H9 (cell line): ENCODE measurements at regions not wholly inside any gene's neighbourhood (a gene's known extent, or its start where the extent isn't known, plus 50 kb on each side); places are given as distances from the start of the nearest gene placed in this dataset.

ENCODE experiments used
- DNase-seq: peaks from one replicate; pipeline ENCODE4 v3.0.0-alpha.2; 2017
- H2AFZ ChIP-seq: one replicate; pipeline ENCODE4 v1.6.1; 2013; ENCODE audit warnings: mild to moderate bottlenecking, low read length, control low read depth, moderate library complexity
- H2AK5ac ChIP-seq: 2 replicates; pipeline ENCODE4 v1.6.1; 2013; ENCODE audit warnings: low read length, control low read depth, mixed read lengths; ENCODE audit not compliant: insufficient read length
- H2BK120ac ChIP-seq: one replicate; pipeline ENCODE4 v1.6.1; 2013; ENCODE audit warnings: low read depth, mild to moderate bottlenecking, low read length, control low read depth, inconsistent platforms; ENCODE audit not compliant: poor library complexity, severe bottlenecking
- H2BK12ac ChIP-seq: 2 replicates; pipeline ENCODE4 v1.6.1; 2013; ENCODE audit warnings: low read length, control low read depth, mixed read lengths, low read depth; ENCODE audit not compliant: insufficient read length
- H2BK15ac ChIP-seq: 2 replicates; pipeline ENCODE4 v1.6.1; 2013; ENCODE audit warnings: low read depth, low read length, control low read depth
- H2BK20ac ChIP-seq: one replicate; pipeline ENCODE4 v1.6.1; 2013; ENCODE audit warnings: low read depth, mild to moderate bottlenecking, low read length, control low read depth, inconsistent platforms; ENCODE audit not compliant: poor library complexity, severe bottlenecking
- H2BK5ac ChIP-seq: 2 replicates; pipeline ENCODE4 v1.6.1; 2013; ENCODE audit warnings: low read length, control low read depth, mixed read lengths; ENCODE audit not compliant: insufficient read length
- H3K14ac ChIP-seq: 2 replicates; pipeline ENCODE4 v1.6.1; 2013; ENCODE audit warnings: low read length, control low read depth; ENCODE audit not compliant: insufficient read depth
- H3K18ac ChIP-seq: 2 replicates; pipeline ENCODE4 v1.6.1; 2013; ENCODE audit warnings: low read depth, mild to moderate bottlenecking, mixed read lengths, low read length, control low read depth; ENCODE audit not compliant: insufficient read length
- H3K23ac ChIP-seq: 2 replicates; pipeline ENCODE4 v1.6.1; 2013; ENCODE audit warnings: low read length, control low read depth, mixed read lengths, low read depth; ENCODE audit not compliant: insufficient read length
- H3K23me2 ChIP-seq: 2 replicates; pipeline ENCODE4 v1.6.1; 2013; ENCODE audit warnings: low read depth, mild to moderate bottlenecking, mixed read lengths, low read length, control low read depth; ENCODE audit not compliant: insufficient read length, poor library complexity, severe bottlenecking
- H3K27ac ChIP-seq: 2 replicates; pipeline ENCODE4 v1.5.1; 2013; ENCODE audit warnings: low read length, control low read depth, mixed read lengths, low read depth; ENCODE audit not compliant: insufficient read length
- H3K27me3 ChIP-seq: 2 replicates; pipeline ENCODE4 v1.6.1; 2013; ENCODE audit warnings: low read length, control low read depth, inconsistent platforms; ENCODE audit not compliant: insufficient read depth
- H3K4ac ChIP-seq: 2 replicates; pipeline ENCODE4 v1.6.1; 2013; ENCODE audit warnings: low read depth, mild to moderate bottlenecking, control low read depth, inconsistent platforms, low read length, moderate library complexity
- H3K4me1 ChIP-seq: 2 replicates; pipeline ENCODE4 v1.6.1; 2013; ENCODE audit warnings: low read length, control low read depth, inconsistent platforms; ENCODE audit not compliant: insufficient read depth
- H3K4me2 ChIP-seq: 2 replicates; pipeline ENCODE4 v1.6.1; 2013; ENCODE audit warnings: low read length, control low read depth, mixed read lengths; ENCODE audit not compliant: insufficient read length, insufficient read depth
- H3K56ac ChIP-seq: 2 replicates; pipeline ENCODE4 v1.6.1; 2013; ENCODE audit warnings: low read depth, mild to moderate bottlenecking, mixed read lengths, low read length, control low read depth; ENCODE audit not compliant: insufficient read length
- H3K79me1 ChIP-seq: 2 replicates; pipeline ENCODE4 v1.6.1; 2013; ENCODE audit warnings: low read depth, mild to moderate bottlenecking, moderate library complexity, low read length, control low read depth, inconsistent platforms; ENCODE audit not compliant: insufficient read depth, poor library complexity, severe bottlenecking
- H3K79me2 ChIP-seq: 2 replicates; pipeline ENCODE4 v1.6.1; 2013; ENCODE audit warnings: low read length, control low read depth, inconsistent platforms; ENCODE audit not compliant: insufficient read depth
- H3K9ac ChIP-seq: 2 replicates; pipeline ENCODE4 v1.6.1; 2013; ENCODE audit warnings: low read length, control low read depth, mixed read lengths; ENCODE audit not compliant: insufficient read length; ENCODE audit errors: extremely low read depth
- H3K9me3 ChIP-seq: one replicate; pipeline ENCODE4 v1.6.1; 2013; ENCODE audit warnings: low read depth, low read length, inconsistent platforms; ENCODE audit not compliant: control insufficient read depth
- H3T11ph ChIP-seq: one replicate; pipeline ENCODE4 v1.6.1; 2013; ENCODE audit warnings: mild to moderate bottlenecking, low read length, control low read depth, inconsistent platforms
- H4K20me1 ChIP-seq: one replicate; pipeline ENCODE4 v1.6.1; 2013; ENCODE audit not compliant: control insufficient read depth, insufficient read length, insufficient read depth
- H4K5ac ChIP-seq: 2 replicates; pipeline ENCODE4 v1.6.1; 2013; ENCODE audit warnings: low read depth, mild to moderate bottlenecking, mixed read lengths, low read length, control low read depth; ENCODE audit not compliant: insufficient read length
- H4K8ac ChIP-seq: replicated peaks from 2 replicates; pipeline ENCODE4 v1.6.1; 2013; ENCODE audit warnings: low read length, control low read depth, mixed read lengths, low read depth; ENCODE audit not compliant: insufficient read length
- H4K91ac ChIP-seq: 2 replicates; pipeline ENCODE4 v1.6.1; 2013; ENCODE audit warnings: low read depth, mild to moderate bottlenecking, moderate library complexity, mixed read lengths, low read length, control low read depth; ENCODE audit not compliant: insufficient read length
- H3K27ac Mint-ChIP-seq, 3 experiments: 2 replicates in 2 of 3; 3 replicates in 1 of 3; pipeline ENCODE4 v1.8.0; 2020 to 2021; ENCODE audit warnings: mixed read lengths in 3 of 3, mild to moderate bottlenecking in 1 of 3, moderate library complexity in 1 of 3
- H3K27me3 Mint-ChIP-seq: 2 replicates; pipeline ENCODE4 v1.8.0; 2021; ENCODE audit warnings: low read depth, mild to moderate bottlenecking, moderate library complexity, mixed read lengths
- H3K36me3 Mint-ChIP-seq, 3 experiments: 2 replicates in 2 of 3; 3 replicates in 1 of 3; pipeline ENCODE4 v1.8.0; 2020 to 2021; ENCODE audit warnings: low read depth in 3 of 3, mixed read lengths in 3 of 3; ENCODE audit not compliant: insufficient read depth in 1 of 3
- H3K4me1 Mint-ChIP-seq, 2 experiments: 2 replicates each; pipeline ENCODE4 v1.8.0; 2020; ENCODE audit warnings: mixed read lengths in 2 of 2
- H3K4me3 Mint-ChIP-seq, 2 experiments: 2 replicates in 1 of 2; 3 replicates in 1 of 2; pipeline ENCODE4 v1.8.0; 2020 to 2021; ENCODE audit warnings: mild to moderate bottlenecking in 2 of 2, mixed read lengths in 2 of 2, moderate library complexity in 1 of 2
- H3K9me3 Mint-ChIP-seq, 2 experiments: 2 replicates in 1 of 2; 3 replicates in 1 of 2; pipeline ENCODE4 v1.8.0; 2020; ENCODE audit warnings: mild to moderate bottlenecking in 2 of 2, mixed read lengths in 2 of 2, moderate library complexity in 1 of 2
- WGBS: extraction: QIAGEN DNeasy Blood & Tissue Kit; methylation state at CpG from one replicate; pipeline ENCODE4 v1.1.7; 2013; ENCODE audit warnings: missing lambda C conversion rate, low lambda C conversion rate, mixed read lengths; ENCODE audit not compliant: insufficient read length; ENCODE audit errors: extremely low coverage; 5-methylcytosine and 5-hydroxymethylcytosine counted together
- TF ChIP-seq, protein P1 (sequence below): fragments of 200-600 bp; sonication (generic); conservative IDR thresholded peaks from 3 replicates; pipeline ENCODE4 v1.8.0; 2021; ENCODE audit warnings: antibody characterized with exemption, mild to moderate bottlenecking

DNA sequence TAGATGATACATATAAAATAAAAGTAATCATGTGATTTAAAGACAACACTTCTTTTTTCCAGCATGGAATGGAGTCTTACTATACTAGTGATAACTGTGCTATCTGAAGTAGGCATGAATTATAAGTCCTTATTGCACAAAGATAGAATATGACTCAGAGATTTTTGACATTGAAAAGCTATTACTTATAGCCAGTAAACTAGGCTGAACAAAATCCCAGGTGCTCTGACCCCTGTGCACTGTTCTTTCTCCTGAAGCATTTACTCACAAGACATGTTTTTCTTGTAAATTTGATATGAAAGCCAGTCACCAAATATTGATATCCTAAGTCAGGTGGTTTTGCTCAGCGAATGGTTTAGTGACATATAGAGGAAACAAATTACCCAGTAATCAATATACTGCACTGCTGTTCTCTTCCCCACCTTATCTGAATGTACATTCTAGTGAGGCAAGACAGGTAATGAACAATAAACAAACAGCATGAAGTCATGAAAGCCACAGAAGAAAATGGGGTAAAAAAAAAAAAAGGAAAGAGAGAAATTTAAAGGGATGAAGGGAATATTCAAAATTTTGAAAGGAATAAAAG is 1567.0 kb upstream of the SPRY2 start:
- Histone ChIP-seq H2BK12ac (no peak overlapping the region), H3K9me3 (no peaks in the 10 kb centered on the region), H2BK120ac (no peak overlapping the region), H3K27ac (no peak overlapping the region), H3K23me2 (no peaks in the 10 kb centered on the region), H3K4me2 (no peak overlapping the region), H3K18ac (no peak overlapping the region), H3K4me1 (no peaks in the 10 kb centered on the region), H3K27me3 (no peaks in the 10 kb centered on the region), H4K20me1 (no peaks in the 10 kb centered on the region), H2AK5ac (no peak overlapping the region), H3K14ac (no peak overlapping the region), H3K9ac (no peak overlapping the region), H3K56ac (no peak overlapping the region), H3K4ac (no peak overlapping the region), H4K5ac (no peak overlapping the region), H2BK15ac (no peak overlapping the region), H2BK5ac (no peak overlapping the region), H2BK20ac (no peak overlapping the region), H4K8ac (no peak overlapping the region), H3K79me1 (no peaks in the 10 kb centered on the region), H3K79me2 (no peaks in the 10 kb centered on the region), H2AFZ (no peak overlapping the region), H3T11ph (no peak overlapping the region), H3K23ac (no peak overlapping the region), H4K91ac (no peak overlapping the region)
- TF ChIP-seq, protein P1, sequence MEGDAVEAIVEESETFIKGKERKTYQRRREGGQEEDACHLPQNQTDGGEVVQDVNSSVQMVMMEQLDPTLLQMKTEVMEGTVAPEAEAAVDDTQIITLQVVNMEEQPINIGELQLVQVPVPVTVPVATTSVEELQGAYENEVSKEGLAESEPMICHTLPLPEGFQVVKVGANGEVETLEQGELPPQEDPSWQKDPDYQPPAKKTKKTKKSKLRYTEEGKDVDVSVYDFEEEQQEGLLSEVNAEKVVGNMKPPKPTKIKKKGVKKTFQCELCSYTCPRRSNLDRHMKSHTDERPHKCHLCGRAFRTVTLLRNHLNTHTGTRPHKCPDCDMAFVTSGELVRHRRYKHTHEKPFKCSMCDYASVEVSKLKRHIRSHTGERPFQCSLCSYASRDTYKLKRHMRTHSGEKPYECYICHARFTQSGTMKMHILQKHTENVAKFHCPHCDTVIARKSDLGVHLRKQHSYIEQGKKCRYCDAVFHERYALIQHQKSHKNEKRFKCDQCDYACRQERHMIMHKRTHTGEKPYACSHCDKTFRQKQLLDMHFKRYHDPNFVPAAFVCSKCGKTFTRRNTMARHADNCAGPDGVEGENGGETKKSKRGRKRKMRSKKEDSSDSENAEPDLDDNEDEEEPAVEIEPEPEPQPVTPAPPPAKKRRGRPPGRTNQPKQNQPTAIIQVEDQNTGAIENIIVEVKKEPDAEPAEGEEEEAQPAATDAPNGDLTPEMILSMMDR, result no peak
- no peak overlapping the region for H3K4me3 Mint-ChIP-seq
- peaks cover 4 to 5% of the 10 kb centered on the region in 2 experiments; a peak in 2 of 4 replicates for H3K4me1 Mint-ChIP-seq
- no peaks in the 10 kb centered on the region for H3K9me3 Mint-ChIP-seq
- no CpG with 5 or more reads among the region's 1 CpG for WGBS
- no peaks in the 10 kb centered on the region for H3K27me3 Mint-ChIP-seq
- DNase-seq, result no peak
- no peaks in the 10 kb centered on the region for H3K36me3 Mint-ChIP-seq
- H3K27ac Mint-ChIP-seq, result no peak overlapping the region
